ENCODE measurements at regions not wholly inside any gene's neighbourhood (a gene's known extent, or its start where the extent isn't known, plus 50 kb on each side); places are given as distances from the start of the nearest gene placed in this dataset.

GRCh38 chr5:66312266-66312665, 168.2 kb downstream of the SREK1 start:
- H3K9ac ChIP-seq (ENCODE audit: low read length), result no peak overlapping the region
- intact Hi-C loops (cut with micrococcal nuclease), result no loop called here
- no peak for TF ChIP-seq JUND (IDR thresholded peaks at IDR 0.05)
- no peak for TF ChIP-seq CBX3 (IDR thresholded peaks at IDR 0.05; ENCODE audit: low read depth)
- H3K27ac ChIP-seq (ENCODE audit: low read depth, low read length), result no peak overlapping the region
- 0 out of 2 replicates have a peak, but pooled peaks cover 7% of the 10 kb centered on the region for H3K27me3 ChIP-seq (ENCODE audit: insufficient read depth, low read length)
- ChIA-PET CTCF (no interaction called here), RAD21 (ENCODE audit: low non-redundant PET in 1 of 2, low total read pairs in 2 of 2, uncharacterized antibody in 2 of 2, unreplicated experiment in 2 of 2) (no interaction called here), POLR2A (no interaction called here)
- H3K79me2 ChIP-seq (ENCODE audit: insufficient read depth, low read length), result no peaks in the 10 kb centered on the region
- no TSS peak for BruUV-seq (replicated peaks)
- H3K9me2 ChIP-seq (ENCODE audit: insufficient read depth), result no peaks in the 10 kb centered on the region
- no peak overlapping the region for H3K4me3 ChIP-seq (replicated peaks in 1 of 2; ENCODE audit: low read depth in 1 of 2, low read length in 2 of 2)
- no peaks in the 10 kb centered on the region for H4K20me1 ChIP-seq (ENCODE audit: insufficient read depth)
- H3K36me3 ChIP-seq (ENCODE audit: control insufficient read depth in 1 of 2, insufficient read depth in 2 of 2, low read length in 2 of 2), result no peaks in the 10 kb centered on the region
- no peak overlapping the region for H2AFZ ChIP-seq (ENCODE audit: low read depth, low read length, poor library complexity, severe bottlenecking)
- H3K4me1 ChIP-seq (ENCODE audit: control insufficient read depth in 1 of 2, insufficient read depth in 2 of 2, low read length in 2 of 2), result no peaks in the 10 kb centered on the region
- no peak overlapping the region for H3K4me2 ChIP-seq (ENCODE audit: low read length)
- H3K9me3 ChIP-seq (ENCODE audit: control insufficient read depth in 1 of 2, insufficient read depth in 1 of 2, low read depth in 1 of 2, low read length in 2 of 2), result no peaks in the 10 kb centered on the region
- no peak for DNase-seq (ENCODE audit: low read depth, low spot score)
- no peak for ATAC-seq

GRCh38 chr5:66315784-66316183, 171.7 kb downstream of the SREK1 start:
- TF ChIP-seq ZBTB33 (IDR thresholded peaks at IDR 0.05; ENCODE audit: extremely low read depth, insufficient replicate concordance, low read length) (no peak), EGR1 (IDR thresholded peaks at IDR 0.05; ENCODE audit: low read depth) (no peak), JUND (IDR thresholded peaks at IDR 0.05) (no peak), EZH2phosphoT487 (IDR thresholded peaks at IDR 0.05; ENCODE audit: borderline replicate concordance) (no peak), SIN3A (IDR thresholded peaks at IDR 0.05; ENCODE audit: low read depth) (no peak), TCF7L2 (IDR thresholded peaks at IDR 0.05; ENCODE audit: borderline replicate concordance, extremely low read depth, insufficient read depth, insufficient read length) (no peak), FOSL1 (IDR thresholded peaks at IDR 0.05; ENCODE audit: low read depth) (no peak), ELF1 (IDR thresholded peaks at IDR 0.05; ENCODE audit: borderline replicate concordance, low read depth) (no peak), ATF3 (IDR thresholded peaks at IDR 0.05) (no peak), MAX (IDR thresholded peaks at IDR 0.05) (no peak)

More at GRCh38 chr5:66315784-66316183, 171.7 kb downstream of the SREK1 start:
- Histone ChIP-seq H4K20me1 (ENCODE audit: insufficient read depth) (no peaks in the 10 kb centered on the region), H3K4me1 (ENCODE audit: control insufficient read depth in 1 of 2, insufficient read depth in 2 of 2, low read length in 2 of 2) (no peaks in the 10 kb centered on the region), H3K79me2 (ENCODE audit: insufficient read depth, low read length) (no peaks in the 10 kb centered on the region), H2AFZ (ENCODE audit: low read depth, low read length, poor library complexity, severe bottlenecking) (no peak overlapping the region), H3K36me3 (ENCODE audit: control insufficient read depth in 1 of 2, insufficient read depth in 2 of 2, low read length in 2 of 2) (no peaks in the 10 kb centered on the region), H3K4me2 (ENCODE audit: low read length) (no peak overlapping the region), H3K27me3 (ENCODE audit: insufficient read depth, low read length) (peaks cover 22% of the 10 kb centered on the region; the same call in 1 of the 2 replicates), H3K9me2 (ENCODE audit: insufficient read depth) (no peaks in the 10 kb centered on the region), H3K4me3 (replicated peaks in 1 of 2; ENCODE audit: low read depth in 1 of 2, low read length in 2 of 2) (no peak overlapping the region), H3K27ac (ENCODE audit: low read depth, low read length) (no peak overlapping the region), H3K9ac (ENCODE audit: low read length) (no peak overlapping the region), H3K9me3 (ENCODE audit: control insufficient read depth in 1 of 2, insufficient read depth in 1 of 2, low read depth in 1 of 2, low read length in 2 of 2) (no peaks in the 10 kb centered on the region)
- CTCF ChIA-PET, result no interaction called here
- RAD21 ChIA-PET (ENCODE audit: low non-redundant PET in 1 of 2, low total read pairs in 2 of 2, uncharacterized antibody in 2 of 2, unreplicated experiment in 2 of 2), result no interaction called here
- ATAC-seq (no peak), DNase-seq (ENCODE audit: low read depth, low spot score) (no peak)
- POLR2A ChIA-PET, result no interaction called here
- intact Hi-C loops (cut with micrococcal nuclease), result no loop called here
- BruUV-seq (replicated peaks), result no TSS peak
